Nephron (organoid): ENCODE measurements at regions not wholly inside any gene's neighbourhood (a gene's known extent, or its start where the extent isn't known, plus 50 kb on each side); places are given as distances from the start of the nearest gene placed in this dataset.

Source experiments
- H3K27ac Mint-ChIP-seq, 3 experiments: 2 replicates each; pipeline ENCODE4 v1.8.0; 2020; ENCODE audit warnings: mixed read lengths in 3 of 3, mild to moderate bottlenecking in 2 of 3, moderate library complexity in 1 of 3
- H3K27me3 Mint-ChIP-seq: 2 replicates; pipeline ENCODE4 v1.8.0; 2021; ENCODE audit warnings: low read depth, mild to moderate bottlenecking, moderate library complexity, mixed read lengths
- H3K36me3 Mint-ChIP-seq: 2 replicates; pipeline ENCODE4 v1.8.0; 2020; ENCODE audit warnings: low read depth, mixed read lengths
- H3K4me1 Mint-ChIP-seq: 2 replicates; pipeline ENCODE4 v1.8.0; 2020; ENCODE audit warnings: mixed read lengths
- H3K4me3 Mint-ChIP-seq, 3 experiments: 2 replicates each; pipeline ENCODE4 v1.8.0; 2020; ENCODE audit warnings: mild to moderate bottlenecking in 3 of 3, mixed read lengths in 3 of 3, moderate library complexity in 2 of 3
- H3K9me3 Mint-ChIP-seq: 2 replicates; pipeline ENCODE4 v1.8.0; 2020; ENCODE audit warnings: mixed read lengths
- CTCF ChIP-seq, 3 experiments: fragments of 200-600 bp; sonication (generic); IDR thresholded peaks; one replicate each; pipeline ENCODE4 v1.5.0; 2021; ENCODE audit warnings: antibody characterized with exemption in 3 of 3; ENCODE audit not compliant: unreplicated experiment in 3 of 3

- H3K9me3 Mint-ChIP-seq: no peaks in the 10 kb centered on the region
- H3K4me1 Mint-ChIP-seq: no peaks in the 10 kb centered on the region
- H3K27me3 Mint-ChIP-seq: no peaks in the 10 kb centered on the region
These were observed 370.1 kb downstream of the TMEM161B start for GRCh38 chr5:87898574-87898973.

GRCh38 chr5:87888139-87888538 lies 380.5 kb downstream of the TMEM161B start:
- Mint-ChIP-seq H3K4me3 (no peak overlapping the region), H3K27ac (no peak overlapping the region), H3K27me3 (no peaks in the 10 kb centered on the region), H3K36me3 (no peaks in the 10 kb centered on the region), H3K9me3 (peaks cover 5% of the 10 kb centered on the region), H3K4me1 (no peaks in the 10 kb centered on the region)
- TF ChIP-seq CTCF (IDR thresholded peaks at IDR 0.05; ENCODE audit: unreplicated experiment in 3 of 3): no peak

More at GRCh38 chr5:87898574-87898973, 370.1 kb downstream of the TMEM161B start:
- H3K4me3 Mint-ChIP-seq: no peak overlapping the region
- peak overlapping the region in 1 of 3 experiments; percentile 25 for H3K27ac Mint-ChIP-seq
- TF ChIP-seq CTCF (IDR thresholded peaks at IDR 0.05; ENCODE audit: unreplicated experiment in 3 of 3): no peak
- no peaks in the 10 kb centered on the region for H3K36me3 Mint-ChIP-seq

- Mint-ChIP-seq H3K4me1 (no peaks in the 10 kb centered on the region), H3K9me3 (peaks cover 7% of the 10 kb centered on the region), H3K27me3 (no peaks in the 10 kb centered on the region), H3K27ac (no peak overlapping the region), H3K36me3 (no peaks in the 10 kb centered on the region), H3K4me3 (no peak overlapping the region)
- TF ChIP-seq CTCF (IDR thresholded peaks at IDR 0.05; ENCODE audit: unreplicated experiment in 3 of 3): no peak
These were observed 381.4 kb downstream of the TMEM161B start for GRCh38 chr5:87887247-87887646.

GRCh38 chr5:87886164-87886563 lies 382.5 kb downstream of the TMEM161B start:
- Mint-ChIP-seq H3K9me3 (peaks cover 12% of the 10 kb centered on the region), H3K27me3 (no peaks in the 10 kb centered on the region), H3K36me3 (no peaks in the 10 kb centered on the region)

GRCh38 chr5:87885758-87886157 lies 382.9 kb downstream of the TMEM161B start:
- Mint-ChIP-seq H3K4me3 (no peak overlapping the region), H3K27ac (no peak overlapping the region), H3K27me3 (no peaks in the 10 kb centered on the region), H3K36me3 (no peaks in the 10 kb centered on the region), H3K9me3 (peaks cover 13% of the 10 kb centered on the region), H3K4me1 (no peaks in the 10 kb centered on the region)
- no peak for TF ChIP-seq CTCF (IDR thresholded peaks at IDR 0.05; ENCODE audit: unreplicated experiment in 3 of 3)

More at GRCh38 chr5:87886164-87886563, 382.5 kb downstream of the TMEM161B start:
- no peak for TF ChIP-seq CTCF (IDR thresholded peaks at IDR 0.05; ENCODE audit: unreplicated experiment in 3 of 3)
- no peaks in the 10 kb centered on the region for H3K4me1 Mint-ChIP-seq
- H3K4me3 Mint-ChIP-seq: no peak overlapping the region
- no peak overlapping the region for H3K27ac Mint-ChIP-seq

- Mint-ChIP-seq H3K36me3 (no peaks in the 10 kb centered on the region), H3K9me3 (peaks cover 13% of the 10 kb centered on the region), H3K4me1 (peaks cover 4% of the 10 kb centered on the region), H3K27me3 (no peaks in the 10 kb centered on the region), H3K4me3 (no peak overlapping the region), H3K27ac (no peak overlapping the region)
- TF ChIP-seq CTCF (IDR thresholded peaks at IDR 0.05; ENCODE audit: unreplicated experiment in 3 of 3): no peak
These were observed 391.1 kb downstream of the TMEM161B start for GRCh38 chr5:87877495-87877894.
